ENCODE measurements at regions not wholly inside any gene's neighbourhood (a gene's known extent, or its start where the extent isn't known, plus 50 kb on each side); places are given as distances from the start of the nearest gene placed in this dataset.

- ATAC-seq (no peak), FAIRE-seq (no peak), DNase-seq (no peak)
- intact Hi-C loops (cut with DNase I) = no loop called here
- no peaks in the 10 kb centered on the region for H3K9me3 ChIP-seq
- WGBS, 2 donors = 69 to 74% methylated on average over 4 of the region's 4 CpGs
- H3K4me3 ChIP-seq = no peak overlapping the region
- no peaks in the 10 kb centered on the region for H3K4me1 ChIP-seq
- TF ChIP-seq CTCF (IDR thresholded peaks at IDR 0.05) = no peak
- no peaks in the 10 kb centered on the region for H3K27me3 ChIP-seq
- H3K36me3 ChIP-seq = no peaks in the 10 kb centered on the region
- no peak overlapping the region for H3K27ac ChIP-seq
These were observed 552.4 kb upstream of the PBX1 start for GRCh38 chr1:164006621-164007020.

GRCh38 chr1:164017239-164017638, 541.7 kb upstream of the PBX1 start:
- Histone ChIP-seq H3K9me3 (no peaks in the 10 kb centered on the region), H3K27ac (no peak overlapping the region), H3K4me1 (no peaks in the 10 kb centered on the region), H3K4me3 (no peak overlapping the region), H3K36me3 (no peaks in the 10 kb centered on the region), H3K27me3 (no peaks in the 10 kb centered on the region)
- FAIRE-seq (no peak), ATAC-seq (no peak), DNase-seq (peak in 1 of 6 donors; percentile 39)
- WGBS, 2 donors = 97 to 100% methylated on average over 1 of the region's 1 CpG
- no peak for TF ChIP-seq CTCF (IDR thresholded peaks at IDR 0.05)
- intact Hi-C loops (cut with DNase I) = no loop called here

- Histone ChIP-seq H3K9me3 (no peaks in the 10 kb centered on the region), H3K27ac (no peak overlapping the region), H3K4me1 (no peaks in the 10 kb centered on the region), H3K4me3 (no peak overlapping the region), H3K27me3 (no peaks in the 10 kb centered on the region), H3K36me3 (no peaks in the 10 kb centered on the region)
- no peak for TF ChIP-seq CTCF (IDR thresholded peaks at IDR 0.05)
- WGBS, 2 donors = 61 to 78% methylated on average over 2 of the region's 2 CpGs
- no peak for FAIRE-seq
- no peak for ATAC-seq
- intact Hi-C loops (cut with DNase I) = no loop called here
- no peak for DNase-seq
These were observed 538.6 kb upstream of the PBX1 start for GRCh38 chr1:164020391-164020790.

- no peaks in the 10 kb centered on the region for H3K4me1 ChIP-seq
- intact Hi-C loops (cut with DNase I) = no loop called here
- ATAC-seq = no peak
- H3K4me3 ChIP-seq = no peak overlapping the region
- no peak for DNase-seq
- FAIRE-seq = no peak
- WGBS, 2 donors = 73% methylated on average over 1 of the region's 1 CpG
- TF ChIP-seq CTCF (IDR thresholded peaks at IDR 0.05) = no peak
- no peaks in the 10 kb centered on the region for H3K36me3 ChIP-seq
- no peak overlapping the region for H3K27ac ChIP-seq
- no peaks in the 10 kb centered on the region for H3K27me3 ChIP-seq
- no peaks in the 10 kb centered on the region for H3K9me3 ChIP-seq
These were observed 537.2 kb upstream of the PBX1 start for GRCh38 chr1:164021813-164022212.

GRCh38 chr1:164033782-164034181, 525.2 kb upstream of the PBX1 start:
- WGBS, 2 donors = 47 to 61% methylated on average over 1 of the region's 1 CpG
- Histone ChIP-seq H3K9me3 (no peaks in the 10 kb centered on the region), H3K27me3 (no peaks in the 10 kb centered on the region), H3K36me3 (no peaks in the 10 kb centered on the region), H3K4me1 (no peaks in the 10 kb centered on the region), H3K4me3 (no peak overlapping the region), H3K27ac (no peak overlapping the region)
- no peak for TF ChIP-seq CTCF (IDR thresholded peaks at IDR 0.05)
- ATAC-seq = no peak
- intact Hi-C loops (cut with DNase I) = no loop called here
- DNase-seq = no peak
- no peak for FAIRE-seq
